Nephron progenitor cell (in vitro differentiated cells): ENCODE measurements at regions not wholly inside any gene's neighbourhood (a gene's known extent, or its start where the extent isn't known, plus 50 kb on each side); places are given as distances from the start of the nearest gene placed in this dataset.

Source experiments
- DNase-seq: peaks from one replicate; pipeline ENCODE4 v3.0.0; 2021
- H3K27ac Mint-ChIP-seq: 2 replicates; pipeline ENCODE4 v1.8.0; 2021; ENCODE audit warnings: mild to moderate bottlenecking, moderate library complexity, mixed read lengths
- H3K27me3 Mint-ChIP-seq: 2 replicates; pipeline ENCODE4 v1.8.0; 2021; ENCODE audit warnings: mild to moderate bottlenecking, low read depth, mixed read lengths; ENCODE audit not compliant: poor library complexity
- H3K36me3 Mint-ChIP-seq: 2 replicates; pipeline ENCODE4 v1.8.0; 2021; ENCODE audit warnings: low read depth, mixed read lengths
- H3K4me1 Mint-ChIP-seq: 2 replicates; pipeline ENCODE4 v1.8.0; 2021; ENCODE audit warnings: mixed read lengths
- H3K4me3 Mint-ChIP-seq: 2 replicates; pipeline ENCODE4 v1.8.0; 2021; ENCODE audit warnings: mild to moderate bottlenecking, moderate library complexity, mixed read lengths
- H3K9me3 Mint-ChIP-seq: 2 replicates; pipeline ENCODE4 v1.8.0; 2021; ENCODE audit warnings: mild to moderate bottlenecking, moderate library complexity, mixed read lengths
- TF ChIP-seq, protein P1 (sequence below): fragments of 200-600 bp; sonication (generic); IDR thresholded peaks from 2 replicates; pipeline ENCODE4 v1.5.0; 2021; ENCODE audit warnings: antibody characterized with exemption

DNA sequence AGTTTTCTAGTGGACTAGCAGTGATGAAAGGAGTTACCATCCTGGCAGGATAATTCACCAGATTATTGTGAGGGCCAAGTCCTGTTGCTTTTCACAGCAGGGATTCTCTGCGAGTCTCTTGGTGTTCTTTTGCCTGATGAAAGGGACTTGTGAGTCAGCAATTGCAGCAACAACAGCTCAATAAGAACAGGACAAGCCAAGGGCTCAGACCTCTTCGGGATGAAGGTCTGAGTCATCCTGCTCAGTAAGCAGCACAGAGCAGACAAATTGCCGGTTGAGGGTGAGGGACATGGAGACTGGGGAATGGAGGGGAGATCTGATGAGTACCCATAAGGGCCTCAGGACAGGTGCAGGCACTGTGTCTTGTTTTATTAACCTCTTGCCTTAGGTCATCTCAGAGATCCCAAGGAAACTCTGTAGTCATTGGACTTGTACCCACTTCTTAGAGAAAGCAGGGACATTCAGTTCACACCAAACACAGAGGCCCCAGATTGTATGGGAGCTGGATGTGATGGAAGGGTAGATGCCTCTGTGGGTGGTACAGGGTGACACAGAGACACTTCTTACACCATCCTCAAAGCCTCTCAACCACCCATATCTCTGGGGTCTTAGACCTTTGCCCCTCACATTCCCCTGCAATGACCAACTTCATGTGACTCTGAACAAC lies 173.8 kb upstream of the TLE3 start:
- TF ChIP-seq, protein P1, sequence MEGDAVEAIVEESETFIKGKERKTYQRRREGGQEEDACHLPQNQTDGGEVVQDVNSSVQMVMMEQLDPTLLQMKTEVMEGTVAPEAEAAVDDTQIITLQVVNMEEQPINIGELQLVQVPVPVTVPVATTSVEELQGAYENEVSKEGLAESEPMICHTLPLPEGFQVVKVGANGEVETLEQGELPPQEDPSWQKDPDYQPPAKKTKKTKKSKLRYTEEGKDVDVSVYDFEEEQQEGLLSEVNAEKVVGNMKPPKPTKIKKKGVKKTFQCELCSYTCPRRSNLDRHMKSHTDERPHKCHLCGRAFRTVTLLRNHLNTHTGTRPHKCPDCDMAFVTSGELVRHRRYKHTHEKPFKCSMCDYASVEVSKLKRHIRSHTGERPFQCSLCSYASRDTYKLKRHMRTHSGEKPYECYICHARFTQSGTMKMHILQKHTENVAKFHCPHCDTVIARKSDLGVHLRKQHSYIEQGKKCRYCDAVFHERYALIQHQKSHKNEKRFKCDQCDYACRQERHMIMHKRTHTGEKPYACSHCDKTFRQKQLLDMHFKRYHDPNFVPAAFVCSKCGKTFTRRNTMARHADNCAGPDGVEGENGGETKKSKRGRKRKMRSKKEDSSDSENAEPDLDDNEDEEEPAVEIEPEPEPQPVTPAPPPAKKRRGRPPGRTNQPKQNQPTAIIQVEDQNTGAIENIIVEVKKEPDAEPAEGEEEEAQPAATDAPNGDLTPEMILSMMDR = no peak
- Mint-ChIP-seq H3K27me3 (peaks cover 55% of the 10 kb centered on the region), H3K36me3 (no peaks in the 10 kb centered on the region), H3K27ac (no peak overlapping the region), H3K9me3 (no peaks in the 10 kb centered on the region), H3K4me3 (no peak overlapping the region), H3K4me1 (peaks cover 60% of the 10 kb centered on the region)
- DNase-seq = no peak

DNA sequence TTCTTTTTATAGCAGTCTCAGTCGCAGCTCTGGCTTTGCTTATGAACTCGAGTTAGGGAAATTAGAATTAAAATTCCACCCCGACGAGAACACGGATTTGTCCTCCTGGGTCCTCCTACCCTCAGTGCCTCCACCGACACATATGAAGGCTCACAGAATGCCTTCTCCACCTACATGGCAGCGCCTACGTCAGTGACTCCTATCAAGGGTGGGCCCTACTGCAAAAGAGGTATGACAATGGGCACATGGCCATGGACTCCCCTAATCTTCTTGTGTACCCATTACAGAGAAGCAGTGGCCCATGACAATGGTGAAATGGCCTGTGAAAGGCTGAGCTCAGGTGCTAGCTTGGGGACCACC lies 173.0 kb upstream of the TLE3 start:
- Mint-ChIP-seq H3K36me3 (no peaks in the 10 kb centered on the region), H3K4me1 (peaks cover 68% of the 10 kb centered on the region), H3K27ac (no peak overlapping the region), H3K4me3 (no peak overlapping the region), H3K27me3 (peaks cover 63% of the 10 kb centered on the region), H3K9me3 (no peaks in the 10 kb centered on the region)
- no peak for DNase-seq
- TF ChIP-seq, protein P1 = no peak

DNA sequence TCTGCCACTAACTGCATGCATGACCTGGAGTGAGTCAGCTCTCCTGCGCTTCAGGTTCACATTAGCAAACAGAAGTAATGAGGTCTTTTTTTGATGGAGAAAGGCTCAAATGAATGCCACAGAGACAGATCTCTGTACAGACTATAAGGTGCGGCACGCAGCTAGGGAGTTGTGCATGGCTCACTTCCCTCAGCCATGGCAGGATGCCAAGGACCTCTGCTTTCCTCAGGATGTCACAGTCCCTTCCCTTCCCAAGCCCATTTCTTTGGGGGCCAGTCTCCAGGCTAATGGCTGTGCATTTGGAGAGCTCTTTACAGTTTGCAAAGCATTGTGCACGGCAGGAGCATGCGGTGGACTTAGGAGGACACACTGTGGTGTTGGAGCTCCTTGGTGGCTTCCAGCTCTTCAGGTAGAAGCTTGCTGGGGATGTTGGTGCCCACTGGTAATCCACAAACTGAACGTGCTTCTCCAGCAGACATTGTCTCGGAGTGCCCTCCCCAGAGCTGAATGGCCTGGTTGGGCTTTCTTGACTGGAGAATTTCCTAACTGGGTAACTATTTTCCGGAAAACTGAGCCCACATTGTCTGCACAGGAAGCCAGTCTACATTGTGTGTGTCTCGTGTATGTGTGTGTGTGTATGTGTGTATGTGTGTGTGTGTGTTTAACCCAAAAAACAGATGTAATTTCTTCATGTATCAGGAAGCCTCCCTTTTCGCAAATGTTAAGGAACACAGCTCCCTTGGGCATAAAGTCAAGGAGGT lies 172.5 kb upstream of the TLE3 start:
- TF ChIP-seq, protein P1 = no peak
- Mint-ChIP-seq H3K4me1 (peaks cover 74% of the 10 kb centered on the region), H3K36me3 (no peaks in the 10 kb centered on the region), H3K27ac (no peak overlapping the region), H3K4me3 (no peak overlapping the region), H3K9me3 (no peaks in the 10 kb centered on the region), H3K27me3 (peaks cover 63% of the 10 kb centered on the region)
- DNase-seq = no peak

DNA sequence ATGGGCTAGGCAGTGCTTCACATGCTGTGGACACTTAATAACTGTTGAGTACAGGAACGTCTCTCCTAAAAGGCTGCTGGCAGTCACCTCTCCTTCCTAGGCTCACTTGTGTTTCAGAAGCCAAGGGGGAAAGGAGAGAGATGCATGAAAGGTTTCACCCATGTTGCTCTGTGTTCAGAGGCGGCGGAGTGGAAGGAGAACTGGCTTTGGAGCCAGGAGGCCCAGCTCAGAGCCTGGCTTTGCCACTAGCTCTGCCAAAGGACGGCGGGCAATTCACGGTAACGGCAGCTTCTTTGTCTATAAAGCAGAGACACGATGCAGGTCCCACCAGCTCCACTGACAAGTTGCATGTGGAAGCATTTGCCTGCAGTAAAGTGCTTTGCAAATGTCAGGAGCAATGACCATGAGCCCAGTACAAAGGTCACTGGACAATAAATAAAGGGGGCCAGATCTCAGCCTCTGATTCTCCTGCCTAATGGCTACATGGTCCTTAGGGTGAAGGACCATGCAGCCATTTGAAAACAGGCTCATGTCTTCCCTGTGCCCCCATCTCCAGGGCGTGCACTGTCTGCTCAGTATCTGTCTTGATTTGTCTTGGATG lies 171.7 kb upstream of the TLE3 start:
- H3K4me3 Mint-ChIP-seq = no peak overlapping the region
- no peaks in the 10 kb centered on the region for H3K9me3 Mint-ChIP-seq
- no peak for DNase-seq
- peak overlapping the region; percentile 42 for H3K27ac Mint-ChIP-seq
- H3K27me3 Mint-ChIP-seq = peaks cover 63% of the 10 kb centered on the region
- H3K4me1 Mint-ChIP-seq = peaks cover 81% of the 10 kb centered on the region
- no peaks in the 10 kb centered on the region for H3K36me3 Mint-ChIP-seq
- TF ChIP-seq, protein P1 = no peak

DNA sequence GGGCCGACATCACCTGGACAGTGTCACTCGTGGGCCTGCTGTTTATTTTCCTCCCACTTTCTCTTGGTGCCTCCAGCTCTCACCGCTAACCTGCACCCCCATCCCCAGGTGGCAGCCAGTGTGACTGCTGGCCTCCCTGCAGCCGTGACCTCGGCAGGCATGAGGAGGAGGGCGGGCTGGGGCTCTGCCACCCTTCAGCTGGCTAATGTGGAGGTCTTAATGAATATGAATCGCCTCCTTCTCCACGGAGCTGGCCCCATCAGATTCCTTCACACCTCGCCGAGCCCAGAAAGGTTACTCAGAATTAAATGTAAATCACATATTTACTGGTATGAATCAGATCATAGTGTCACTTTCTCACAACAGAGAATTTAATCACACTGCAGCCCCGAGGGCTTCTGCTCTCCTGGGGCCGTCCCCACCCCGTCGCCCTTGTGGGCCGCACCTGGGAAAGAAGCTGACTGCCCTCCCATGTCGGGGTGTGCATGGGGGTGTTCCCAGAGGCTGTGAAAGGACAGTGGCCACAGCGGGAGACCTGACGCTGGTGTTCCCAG lies 171.1 kb upstream of the TLE3 start:
- no peaks in the 10 kb centered on the region for H3K36me3 Mint-ChIP-seq
- DNase-seq = no peak
- H3K4me1 Mint-ChIP-seq = peaks cover 88% of the 10 kb centered on the region
- peaks cover 63% of the 10 kb centered on the region for H3K27me3 Mint-ChIP-seq
- no peak overlapping the region for H3K27ac Mint-ChIP-seq
- TF ChIP-seq, protein P1 = no peak
- H3K9me3 Mint-ChIP-seq = no peaks in the 10 kb centered on the region
- H3K4me3 Mint-ChIP-seq = no peak overlapping the region
